SK-N-SH (cell line): ENCODE measurements at regions not wholly inside any gene's neighbourhood (a gene's known extent, or its start where the extent isn't known, plus 50 kb on each side); places are given as distances from the start of the nearest gene placed in this dataset.

Experiments used
- CTCF ChIA-PET: fragments of 300-600, 350-600 bp; formaldehyde crosslinking; extraction: SDS; loops from one replicate; lab custom pipeline; 2021; lab: Yijun Ruan, JAX
- POLR2A ChIA-PET: fragments of 350-600 bp; sonication (Branson Sonifier 250); formaldehyde crosslinking; extraction: SDS; loops from one replicate; lab custom pipeline; 2020; ENCODE audit warnings: antibody characterized with exemption, inconsistent platforms; lab: Yijun Ruan, JAX
- DNase-seq: peaks from one replicate; pipeline ENCODE4 v3.0.0; 2012
- H2AFZ ChIP-seq: fragments of 200-600 bp; sonication (generic); 2 replicates; pipeline ENCODE4 v1.8.1; 2016; ENCODE audit warnings: antibody characterized with exemption, mild to moderate bottlenecking, low read depth
- H3F3A ChIP-seq: fragments of 200-600 bp; sonication (generic); replicated peaks from 2 replicates; pipeline ENCODE3; 2016; ENCODE audit warnings: antibody characterized with exemption, mild to moderate bottlenecking; ENCODE audit not compliant: insufficient read depth
- H3K27ac ChIP-seq, 2 experiments: fragments of 200-500 bp in 1 of 2; fragments of 200-600 bp in 1 of 2; sonication (Bioruptor generic) in 1 of 2; sonication (generic), shearing (Covaris generic) in 1 of 2; 2 replicates each; pipeline versions ENCODE4 v1.5.1 to v1.6.1; 2014 to 2016; ENCODE audit warnings: low read depth in 2 of 2, inconsistent platforms in 1 of 2, low read length in 1 of 2, mild to moderate bottlenecking in 1 of 2, mixed read lengths in 1 of 2
- H3K27me3 ChIP-seq: fragments of 200-600 bp; sonication (generic), shearing (Covaris generic); 2 replicates; pipeline ENCODE4 v1.6.1; 2016; ENCODE audit warnings: mixed run types; ENCODE audit not compliant: insufficient read depth
- H3K36me3 ChIP-seq, 2 experiments: fragments of 200-500 bp in 1 of 2; fragments of 200-600 bp in 1 of 2; sonication (Bioruptor generic) in 1 of 2; sonication (generic) in 1 of 2; replicated peaks in 1 of 2; 2 replicates each; pipeline versions ENCODE3 to v1.5.1; 2014 to 2016; ENCODE audit warnings: low read length in 1 of 2, mild to moderate bottlenecking in 1 of 2; ENCODE audit not compliant: insufficient read depth in 2 of 2, control insufficient read depth in 1 of 2
- H3K4me1 ChIP-seq, 2 experiments: fragments of 200-500 bp in 1 of 2; fragments of 200-600 bp in 1 of 2; sonication (Bioruptor generic) in 1 of 2; sonication (generic), shearing (Covaris generic) in 1 of 2; 2 replicates each; pipeline versions ENCODE4 v1.5.1 to v1.6.1; 2014 to 2016; ENCODE audit warnings: low read depth in 1 of 2, low read length in 1 of 2, mixed run types in 1 of 2; ENCODE audit not compliant: insufficient read depth in 2 of 2, control insufficient read depth in 1 of 2
- H3K4me2 ChIP-seq: fragments of 200-600 bp; sonication (generic), shearing (Covaris generic); 2 replicates; pipeline ENCODE4 v1.6.1; 2017; ENCODE audit warnings: mixed run types
- H3K4me3 ChIP-seq, 2 experiments: fragments of 200-500 bp in 1 of 2; fragments of 200-600 bp in 1 of 2; sonication (Bioruptor generic) in 1 of 2; sonication (generic), shearing (Covaris generic) in 1 of 2; 2 replicates each; pipeline versions ENCODE4 v1.5.1 to v1.8.1; 2014 to 2016; ENCODE audit warnings: low read depth in 2 of 2, inconsistent platforms in 1 of 2, low read length in 1 of 2, mild to moderate bottlenecking in 1 of 2, mixed read lengths in 1 of 2, moderate library complexity in 1 of 2
- H3K79me2 ChIP-seq: fragments of 200-600 bp; sonication (generic); 2 replicates; pipeline ENCODE4 v1.8.1; 2017; ENCODE audit warnings: mild to moderate bottlenecking; ENCODE audit not compliant: insufficient read depth
- H3K9ac ChIP-seq: fragments of 200-600 bp; sonication (generic); 2 replicates; pipeline ENCODE4 v1.6.1; 2017; ENCODE audit warnings: mixed run types
- H3K9me2 ChIP-seq: fragments of 200-600 bp; sonication (generic); 2 replicates; pipeline ENCODE4 v1.6.1; 2017; ENCODE audit warnings: mixed run types
- H3K9me3 ChIP-seq: fragments of 200-600 bp; sonication (generic); 2 replicates; pipeline ENCODE4 v1.6.1; 2017; ENCODE audit warnings: mixed run types, mild to moderate bottlenecking, moderate library complexity
- H4K20me1 ChIP-seq: fragments of 200-600 bp; sonication (generic); 2 replicates; pipeline ENCODE4 v1.6.1; 2017; ENCODE audit warnings: mild to moderate bottlenecking, mixed run types; ENCODE audit not compliant: insufficient read depth
- CHD2 ChIP-seq: fragments of 150-350 bp; IDR thresholded peaks from 2 replicates; pipeline ENCODE4 v1.6.1; 2018; ENCODE audit warnings: low read length; ENCODE audit not compliant: partially characterized antibody
- ELF1 ChIP-seq: IDR thresholded peaks from 2 replicates; pipeline ENCODE4 v1.4.0; 2012
- FOXJ3 ChIP-seq: sonication (generic); formaldehyde crosslinking; IDR thresholded peaks from 2 replicates; pipeline ENCODE4 v1.5.1; 2020; ENCODE audit warnings: mild to moderate bottlenecking, missing genetic modification reagents
- GATA2 ChIP-seq: sonication (generic); formaldehyde crosslinking; IDR thresholded peaks from 2 replicates; pipeline ENCODE4 v1.5.0; 2020; ENCODE audit warnings: mild to moderate bottlenecking, missing genetic modification reagents
- JUND ChIP-seq: IDR thresholded peaks from 2 replicates; pipeline ENCODE4 v1.4.0; 2012
- MAX ChIP-seq: IDR thresholded peaks from 2 replicates; pipeline ENCODE4 v1.4.0; 2012; ENCODE audit warnings: low read depth
- NFIC ChIP-seq: IDR thresholded peaks from 2 replicates; pipeline ENCODE4 v1.4.0; 2012; ENCODE audit warnings: borderline replicate concordance
- REST ChIP-seq: IDR thresholded peaks from 2 replicates; pipeline ENCODE4 v1.6.1; 2012; ENCODE audit warnings: mild to moderate bottlenecking, low read depth, low read length, moderate library complexity
- RFX5 ChIP-seq: IDR thresholded peaks from 2 replicates; pipeline ENCODE4 v1.6.1; 2012; ENCODE audit warnings: mild to moderate bottlenecking, improper control_type of control experiment, low read length
- TAF1 ChIP-seq: IDR thresholded peaks from 2 replicates; pipeline ENCODE4 v1.6.1; 2012; ENCODE audit warnings: low read depth, mild to moderate bottlenecking, low read length, moderate library complexity, borderline replicate concordance
- TCF12 ChIP-seq: IDR thresholded peaks from 2 replicates; pipeline ENCODE4 v1.4.0; 2012
- TEAD4 ChIP-seq: IDR thresholded peaks from 2 replicates; pipeline ENCODE4 v1.4.0; 2012; ENCODE audit warnings: mild to moderate bottlenecking, borderline replicate concordance; ENCODE audit not compliant: insufficient read depth
- USF1 ChIP-seq: IDR thresholded peaks from 2 replicates; pipeline ENCODE4 v1.4.0; 2012; ENCODE audit warnings: low read depth, borderline replicate concordance
- WGBS: methylation state at CpG from one replicate; pipeline ENCODE4 v1.1.6; 2017; ENCODE audit warnings: low lambda C conversion rate; 5-methylcytosine and 5-hydroxymethylcytosine counted together

- 51% methylated on average over 4 of the region's 4 CpGs for WGBS
- no peak overlapping the region for H3K9ac ChIP-seq
These were observed 176.5 kb upstream of the CDH5 start for GRCh38 chr16:66189951-66190350.

More at GRCh38 chr16:66189951-66190350, 176.5 kb upstream of the CDH5 start:
- Histone ChIP-seq H2AFZ (no peak overlapping the region), H3F3A (peaks cover 3% of the 10 kb centered on the region), H3K36me3 (no peaks in the 10 kb centered on the region), H4K20me1 (no peaks in the 10 kb centered on the region), H3K9me2 (no peaks in the 10 kb centered on the region), H3K4me3 (no peak overlapping the region), H3K4me1 (peaks cover 0 to 2% of the 10 kb centered on the region in 2 experiments; a peak in 1 of 4 replicates), H3K79me2 (no peaks in the 10 kb centered on the region), H3K27me3 (0 out of 2 replicates have a peak, but pooled peaks cover 6% of the 10 kb centered on the region), H3K27ac (no peak overlapping the region), H3K4me2 (no peak overlapping the region), H3K9me3 (no peaks in the 10 kb centered on the region)
- POLR2A ChIA-PET = no interaction called here
- CTCF ChIA-PET = no interaction called here
- TF ChIP-seq TAF1 = no peak
- no peak for TF ChIP-seq GATA2
- no peak for TF ChIP-seq REST
- no peak for TF ChIP-seq TCF12
- no peak for TF ChIP-seq TEAD4
- no peak for TF ChIP-seq FOXJ3 (CRISPR knock-in tag)
- TF ChIP-seq USF1 = no peak
- TF ChIP-seq NFIC = no peak
- no peak for TF ChIP-seq MAX
- TF ChIP-seq JUND = no peak
- no peak for TF ChIP-seq ELF1
- no peak for TF ChIP-seq CHD2
- no peak for TF ChIP-seq RFX5
- DNase-seq = no peak
